ENCODE measurements at regions not wholly inside any gene's neighbourhood (a gene's known extent, or its start where the extent isn't known, plus 50 kb on each side); places are given as distances from the start of the nearest gene placed in this dataset.

DNA sequence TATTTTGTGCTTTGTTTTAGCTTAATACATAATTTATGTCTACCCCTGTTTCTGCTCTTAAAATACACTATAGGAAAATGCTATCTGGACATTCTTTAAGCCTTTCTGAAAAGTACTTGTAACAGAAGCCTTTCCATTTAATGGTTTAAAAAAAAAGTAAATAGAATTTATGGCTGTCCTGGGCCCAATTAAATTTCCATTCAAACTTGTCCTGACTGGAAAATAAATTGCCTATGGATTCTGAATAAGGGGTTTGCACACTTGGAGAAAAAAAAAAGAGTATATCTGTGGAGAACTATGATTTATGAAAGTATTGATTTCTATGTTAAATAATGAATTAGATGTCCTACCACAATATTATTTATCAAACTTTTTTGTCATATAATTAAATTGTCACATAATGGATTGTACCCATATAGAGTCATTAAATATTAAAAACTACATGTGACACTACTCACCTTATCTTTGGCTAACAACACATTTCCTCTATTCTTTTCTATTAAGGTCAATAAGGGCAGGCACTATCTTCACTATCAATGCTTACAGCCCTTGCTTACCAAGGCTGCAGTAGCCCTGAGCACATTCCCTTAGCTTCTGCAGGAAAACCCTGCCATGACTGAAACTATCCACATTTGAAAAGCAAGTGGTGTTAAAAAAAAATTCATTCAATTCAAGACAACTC, 396.1 kb upstream of the ROBO2 start:
- TF ChIP-seq GABPA (IDR thresholded peaks at IDR 0.05; ENCODE audit: low read depth) (no peak), POLR2AphosphoS5 (IDR thresholded peaks at IDR 0.05; ENCODE audit: low read depth) (no peak), SPI1 (IDR thresholded peaks at IDR 0.05; ENCODE audit: borderline replicate concordance, low read depth) (no peak), CTCF (IDR thresholded peaks at IDR 0.05; ENCODE audit: insufficient read depth, low read length) (no peak)
- TF ChIP-seq, protein P1, sequence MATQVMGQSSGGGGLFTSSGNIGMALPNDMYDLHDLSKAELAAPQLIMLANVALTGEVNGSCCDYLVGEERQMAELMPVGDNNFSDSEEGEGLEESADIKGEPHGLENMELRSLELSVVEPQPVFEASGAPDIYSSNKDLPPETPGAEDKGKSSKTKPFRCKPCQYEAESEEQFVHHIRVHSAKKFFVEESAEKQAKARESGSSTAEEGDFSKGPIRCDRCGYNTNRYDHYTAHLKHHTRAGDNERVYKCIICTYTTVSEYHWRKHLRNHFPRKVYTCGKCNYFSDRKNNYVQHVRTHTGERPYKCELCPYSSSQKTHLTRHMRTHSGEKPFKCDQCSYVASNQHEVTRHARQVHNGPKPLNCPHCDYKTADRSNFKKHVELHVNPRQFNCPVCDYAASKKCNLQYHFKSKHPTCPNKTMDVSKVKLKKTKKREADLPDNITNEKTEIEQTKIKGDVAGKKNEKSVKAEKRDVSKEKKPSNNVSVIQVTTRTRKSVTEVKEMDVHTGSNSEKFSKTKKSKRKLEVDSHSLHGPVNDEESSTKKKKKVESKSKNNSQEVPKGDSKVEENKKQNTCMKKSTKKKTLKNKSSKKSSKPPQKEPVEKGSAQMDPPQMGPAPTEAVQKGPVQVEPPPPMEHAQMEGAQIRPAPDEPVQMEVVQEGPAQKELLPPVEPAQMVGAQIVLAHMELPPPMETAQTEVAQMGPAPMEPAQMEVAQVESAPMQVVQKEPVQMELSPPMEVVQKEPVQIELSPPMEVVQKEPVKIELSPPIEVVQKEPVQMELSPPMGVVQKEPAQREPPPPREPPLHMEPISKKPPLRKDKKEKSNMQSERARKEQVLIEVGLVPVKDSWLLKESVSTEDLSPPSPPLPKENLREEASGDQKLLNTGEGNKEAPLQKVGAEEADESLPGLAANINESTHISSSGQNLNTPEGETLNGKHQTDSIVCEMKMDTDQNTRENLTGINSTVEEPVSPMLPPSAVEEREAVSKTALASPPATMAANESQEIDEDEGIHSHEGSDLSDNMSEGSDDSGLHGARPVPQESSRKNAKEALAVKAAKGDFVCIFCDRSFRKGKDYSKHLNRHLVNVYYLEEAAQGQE (IDR thresholded peaks at IDR 0.05; ENCODE audit: insufficient replicate concordance, low read depth): no peak
- Histone ChIP-seq H3K4me3 (replicated peaks; ENCODE audit: insufficient read depth, low read length) (no peak overlapping the region), H3K27me3 (ENCODE audit: insufficient read depth, poor library complexity, severe bottlenecking) (no peaks in the 10 kb centered on the region), H3K27ac (replicated peaks) (no peak overlapping the region)
- no peak for DNase-seq (ENCODE audit: low read depth in 1 of 2, low spot score in 1 of 2)

GRCh38 chr3:76644305-76644675, 395.6 kb upstream of the ROBO2 start:
- no peak for TF ChIP-seq CTCF (IDR thresholded peaks at IDR 0.05; ENCODE audit: insufficient read depth, low read length)
- TF ChIP-seq GABPA (IDR thresholded peaks at IDR 0.05; ENCODE audit: low read depth): no peak
- Histone ChIP-seq H3K4me3 (replicated peaks; ENCODE audit: insufficient read depth, low read length) (no peak overlapping the region), H3K27me3 (ENCODE audit: insufficient read depth, poor library complexity, severe bottlenecking) (no peaks in the 10 kb centered on the region), H3K27ac (replicated peaks) (no peak overlapping the region)
- DNase-seq (ENCODE audit: low read depth in 1 of 2, low spot score in 1 of 2): no peak

DNA sequence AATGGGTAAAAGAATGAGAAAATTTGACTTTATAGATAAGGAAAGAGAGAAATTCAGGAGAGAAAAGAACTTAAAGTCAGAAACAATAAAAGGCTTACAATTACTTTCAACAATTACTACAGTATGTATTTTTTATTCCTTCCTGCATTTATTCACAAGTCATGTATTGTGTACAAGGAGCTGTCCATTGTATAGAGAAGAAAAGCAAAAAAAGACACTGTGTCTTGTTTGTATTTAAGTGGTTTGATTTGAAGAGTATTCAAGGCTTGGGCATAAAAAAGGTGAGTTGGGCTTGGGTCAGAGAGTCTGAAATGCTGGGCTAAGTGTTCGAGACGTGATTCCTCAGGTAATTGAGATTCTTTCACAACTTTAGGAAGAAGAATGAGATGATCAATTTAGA, 394.2 kb upstream of the ROBO2 start:
- no peak for TF ChIP-seq SPI1 (IDR thresholded peaks at IDR 0.05; ENCODE audit: borderline replicate concordance, low read depth)
- TF ChIP-seq GABPA (IDR thresholded peaks at IDR 0.05; ENCODE audit: low read depth): no peak
- no peak for TF ChIP-seq POLR2AphosphoS5 (IDR thresholded peaks at IDR 0.05; ENCODE audit: low read depth)
- no peak for TF ChIP-seq CTCF (IDR thresholded peaks at IDR 0.05; ENCODE audit: insufficient read depth, low read length)
- TF ChIP-seq, protein P1 (IDR thresholded peaks at IDR 0.05; ENCODE audit: insufficient replicate concordance, low read depth): no peak
- DNase-seq (ENCODE audit: low read depth in 1 of 2, low spot score in 1 of 2): no peak
- Histone ChIP-seq H3K27me3 (ENCODE audit: insufficient read depth, poor library complexity, severe bottlenecking) (no peaks in the 10 kb centered on the region), H3K27ac (replicated peaks) (no peak overlapping the region), H3K4me3 (replicated peaks; ENCODE audit: insufficient read depth, low read length) (no peak overlapping the region)

All from HL-60 (cell line).